ENCODE measurements at regions not wholly inside any gene's neighbourhood (a gene's known extent, or its start where the extent isn't known, plus 50 kb on each side); places are given as distances from the start of the nearest gene placed in this dataset.

GRCh38 chr2:143908843-143909242 lies 611.1 kb downstream of the ZEB2 start:
- no peak overlapping the region for H3K4me3 Mint-ChIP-seq
- H3K27me3 Mint-ChIP-seq (ENCODE audit: low read depth) = no peaks in the 10 kb centered on the region
- DNase-seq (ENCODE audit: low spot score in 2 of 2, unreplicated experiment in 2 of 2) = no peak
- H3K36me3 Mint-ChIP-seq = no peaks in the 10 kb centered on the region
- no peaks in the 10 kb centered on the region for H3K9me3 Mint-ChIP-seq
- H3K27ac Mint-ChIP-seq = no peak overlapping the region
- peaks cover 4% of the 10 kb centered on the region for H3K4me1 Mint-ChIP-seq
- TF ChIP-seq, protein P1, sequence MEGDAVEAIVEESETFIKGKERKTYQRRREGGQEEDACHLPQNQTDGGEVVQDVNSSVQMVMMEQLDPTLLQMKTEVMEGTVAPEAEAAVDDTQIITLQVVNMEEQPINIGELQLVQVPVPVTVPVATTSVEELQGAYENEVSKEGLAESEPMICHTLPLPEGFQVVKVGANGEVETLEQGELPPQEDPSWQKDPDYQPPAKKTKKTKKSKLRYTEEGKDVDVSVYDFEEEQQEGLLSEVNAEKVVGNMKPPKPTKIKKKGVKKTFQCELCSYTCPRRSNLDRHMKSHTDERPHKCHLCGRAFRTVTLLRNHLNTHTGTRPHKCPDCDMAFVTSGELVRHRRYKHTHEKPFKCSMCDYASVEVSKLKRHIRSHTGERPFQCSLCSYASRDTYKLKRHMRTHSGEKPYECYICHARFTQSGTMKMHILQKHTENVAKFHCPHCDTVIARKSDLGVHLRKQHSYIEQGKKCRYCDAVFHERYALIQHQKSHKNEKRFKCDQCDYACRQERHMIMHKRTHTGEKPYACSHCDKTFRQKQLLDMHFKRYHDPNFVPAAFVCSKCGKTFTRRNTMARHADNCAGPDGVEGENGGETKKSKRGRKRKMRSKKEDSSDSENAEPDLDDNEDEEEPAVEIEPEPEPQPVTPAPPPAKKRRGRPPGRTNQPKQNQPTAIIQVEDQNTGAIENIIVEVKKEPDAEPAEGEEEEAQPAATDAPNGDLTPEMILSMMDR (IDR thresholded peaks at IDR 0.05; ENCODE audit: unreplicated experiment) = no peak

- DNase-seq (ENCODE audit: low spot score in 2 of 2, unreplicated experiment in 2 of 2) = no peak
- no peaks in the 10 kb centered on the region for H3K9me3 Mint-ChIP-seq
- no peaks in the 10 kb centered on the region for H3K27me3 Mint-ChIP-seq (ENCODE audit: low read depth)
- no peak overlapping the region for H3K27ac Mint-ChIP-seq
- H3K4me3 Mint-ChIP-seq = no peak overlapping the region
- TF ChIP-seq, protein P1 (IDR thresholded peaks at IDR 0.05; ENCODE audit: unreplicated experiment) = no peak
- peaks cover 4% of the 10 kb centered on the region for H3K4me1 Mint-ChIP-seq
- no peaks in the 10 kb centered on the region for H3K36me3 Mint-ChIP-seq
These were observed 612.1 kb downstream of the ZEB2 start for GRCh38 chr2:143907801-143908200.

- no peaks in the 10 kb centered on the region for H3K36me3 Mint-ChIP-seq
- peaks cover 4% of the 10 kb centered on the region for H3K4me1 Mint-ChIP-seq
- TF ChIP-seq, protein P1 (IDR thresholded peaks at IDR 0.05; ENCODE audit: unreplicated experiment) = no peak
- no peaks in the 10 kb centered on the region for H3K9me3 Mint-ChIP-seq
- H3K27ac Mint-ChIP-seq = no peak overlapping the region
- no peak overlapping the region for H3K4me3 Mint-ChIP-seq
- no peaks in the 10 kb centered on the region for H3K27me3 Mint-ChIP-seq (ENCODE audit: low read depth)
- DNase-seq (ENCODE audit: low spot score in 2 of 2, unreplicated experiment in 2 of 2) = no peak
These were observed 613.1 kb downstream of the ZEB2 start for GRCh38 chr2:143906850-143907249.

DNA sequence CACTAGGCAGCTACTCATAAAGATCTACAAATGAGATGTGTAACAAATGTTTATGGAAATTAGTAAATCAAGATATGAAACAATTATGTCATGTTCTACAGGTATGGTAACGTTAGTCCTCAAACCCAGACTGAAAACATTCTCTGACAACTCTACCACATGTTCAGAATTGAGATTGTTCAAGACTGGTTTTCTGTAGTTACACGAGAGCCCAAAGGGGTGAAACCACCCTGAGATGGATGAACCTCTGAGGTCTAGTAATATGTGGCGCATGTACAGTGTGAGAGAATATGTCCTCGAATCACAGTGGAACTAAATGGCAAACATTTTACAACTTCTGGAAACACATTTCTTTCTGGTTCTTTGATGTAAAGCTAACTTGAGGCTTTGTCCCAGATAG lies 614.3 kb downstream of the ZEB2 start:
- no peak for DNase-seq (ENCODE audit: low spot score in 2 of 2, unreplicated experiment in 2 of 2)
- TF ChIP-seq, protein P1 (IDR thresholded peaks at IDR 0.05; ENCODE audit: unreplicated experiment) = no peak
- H3K4me1 Mint-ChIP-seq = peaks cover 8% of the 10 kb centered on the region
- no peak overlapping the region for H3K4me3 Mint-ChIP-seq
- H3K36me3 Mint-ChIP-seq = no peaks in the 10 kb centered on the region
- no peaks in the 10 kb centered on the region for H3K9me3 Mint-ChIP-seq
- no peaks in the 10 kb centered on the region for H3K27me3 Mint-ChIP-seq (ENCODE audit: low read depth)
- no peak overlapping the region for H3K27ac Mint-ChIP-seq

GRCh38 chr2:143903172-143903856 lies 616.6 kb downstream of the ZEB2 start:
- no peaks in the 10 kb centered on the region for H3K9me3 Mint-ChIP-seq
- TF ChIP-seq, protein P1 (IDR thresholded peaks at IDR 0.05; ENCODE audit: unreplicated experiment) = no peak
- H3K36me3 Mint-ChIP-seq = no peaks in the 10 kb centered on the region
- no peak overlapping the region for H3K27ac Mint-ChIP-seq
- H3K4me3 Mint-ChIP-seq = no peak overlapping the region
- peaks cover 4% of the 10 kb centered on the region for H3K4me1 Mint-ChIP-seq
- DNase-seq (ENCODE audit: low spot score in 2 of 2, unreplicated experiment in 2 of 2) = no peak
- no peaks in the 10 kb centered on the region for H3K27me3 Mint-ChIP-seq (ENCODE audit: low read depth)
